ENCODE measurements at regions not wholly inside any gene's neighbourhood (a gene's known extent, or its start where the extent isn't known, plus 50 kb on each side); places are given as distances from the start of the nearest gene placed in this dataset.

DNA sequence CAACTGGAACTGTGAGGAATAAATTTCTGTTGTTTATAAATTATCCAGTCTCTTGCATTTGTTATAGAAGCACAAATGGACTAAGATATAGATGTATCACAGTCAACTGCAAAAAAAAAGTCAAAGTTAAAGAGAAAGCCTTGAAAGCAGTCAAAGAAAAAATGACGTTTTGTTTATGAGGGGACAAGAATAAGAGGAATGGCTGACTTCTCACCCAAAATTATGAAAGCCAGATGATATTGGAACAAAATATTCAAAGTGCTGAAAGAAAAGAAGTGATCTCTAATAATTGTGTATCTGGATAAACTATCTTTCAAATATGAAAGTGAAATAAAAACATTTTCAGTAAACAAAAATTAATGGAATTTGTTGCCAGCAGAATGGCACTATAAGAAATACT, 171.8 kb upstream of the IGF1R start:
- DNase-seq (ENCODE audit: low read depth), result no peak

DNA sequence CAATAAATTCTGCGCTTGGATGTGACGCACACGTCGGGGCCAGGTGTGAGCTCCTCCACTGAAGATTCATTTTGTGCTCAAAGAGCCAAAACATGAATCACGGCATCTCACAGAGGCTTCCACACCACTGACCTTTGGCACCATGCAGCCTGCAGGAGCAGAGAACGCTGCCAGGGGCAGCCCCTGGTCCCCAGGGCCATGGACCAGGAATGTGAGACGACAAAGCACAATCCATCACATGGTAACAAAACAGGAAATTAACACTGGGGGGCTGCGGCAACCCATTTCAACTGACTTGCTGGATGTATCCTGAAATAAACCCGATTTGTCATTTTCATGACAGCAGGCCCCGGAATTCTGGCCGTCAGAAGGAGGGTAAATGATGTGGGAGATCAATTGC, 167.5 kb upstream of the IGF1R start:
- DNase-seq (ENCODE audit: low read depth), result no peak

DNA sequence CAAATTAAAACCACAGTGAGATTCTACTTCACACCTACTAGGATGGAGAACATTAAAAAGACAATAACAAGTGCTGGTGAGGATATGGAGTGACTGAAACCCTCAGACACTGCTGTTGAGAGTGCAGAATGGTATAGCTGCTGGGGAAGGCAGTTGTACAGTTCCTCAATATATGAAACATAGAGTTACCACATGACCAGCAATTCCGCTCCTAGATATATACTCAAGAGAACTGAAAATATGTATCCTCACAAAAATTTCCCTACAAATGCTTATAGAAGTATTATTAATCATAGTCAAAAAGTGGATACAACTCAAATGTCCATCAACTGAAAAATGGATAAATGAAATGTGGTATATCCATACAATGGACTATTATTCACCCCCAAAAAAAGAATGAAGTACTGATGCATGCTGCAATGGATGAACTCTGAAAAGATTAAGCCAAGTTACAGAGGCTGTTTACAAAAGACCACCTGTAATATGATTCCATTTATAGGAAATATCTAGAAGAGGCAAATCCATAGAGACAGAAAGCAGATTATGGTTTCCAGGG, 164.7 kb upstream of the IGF1R start:
- no peak for DNase-seq (ENCODE audit: low read depth)

DNA sequence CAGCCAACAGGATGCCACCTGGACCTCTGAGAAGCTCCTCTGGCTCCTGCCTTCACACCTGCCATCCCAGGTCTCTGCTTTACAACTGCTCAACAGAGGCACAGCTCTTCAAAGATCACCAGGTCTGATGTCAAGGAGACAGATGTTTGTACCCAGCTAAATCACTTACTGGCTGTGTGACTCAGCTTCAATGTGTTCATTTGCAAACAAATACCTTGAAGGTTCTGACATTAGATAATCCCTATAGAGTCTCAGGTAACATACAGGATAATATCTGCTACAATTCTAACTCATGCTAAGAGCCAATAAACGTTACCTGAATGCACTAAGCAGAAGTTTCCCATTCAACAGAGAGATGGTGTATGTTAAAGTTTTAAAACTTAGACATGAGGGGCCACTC, 163.4 kb upstream of the IGF1R start:
- no peak for DNase-seq (ENCODE audit: low read depth)

DNA sequence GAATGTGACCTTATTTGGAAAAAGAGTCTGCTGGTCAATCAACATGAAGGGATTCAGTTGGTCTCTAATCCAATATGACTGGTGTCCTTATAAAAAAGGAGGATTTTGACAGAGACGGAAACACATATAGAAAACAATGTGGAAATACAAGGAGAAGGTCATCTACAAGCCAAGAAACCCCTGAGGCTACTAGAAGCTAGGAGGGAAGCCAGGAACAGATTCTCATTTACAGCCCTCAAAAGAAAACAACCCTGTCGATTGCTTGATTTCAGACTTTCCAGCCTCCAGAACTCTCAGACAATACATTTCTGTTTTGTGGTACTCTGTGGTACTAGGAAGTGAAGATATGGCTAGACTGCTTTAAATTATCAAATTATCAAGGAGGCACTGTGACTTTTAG, 162.9 kb upstream of the IGF1R start:
- DNase-seq (ENCODE audit: low read depth), result no peak

DNA sequence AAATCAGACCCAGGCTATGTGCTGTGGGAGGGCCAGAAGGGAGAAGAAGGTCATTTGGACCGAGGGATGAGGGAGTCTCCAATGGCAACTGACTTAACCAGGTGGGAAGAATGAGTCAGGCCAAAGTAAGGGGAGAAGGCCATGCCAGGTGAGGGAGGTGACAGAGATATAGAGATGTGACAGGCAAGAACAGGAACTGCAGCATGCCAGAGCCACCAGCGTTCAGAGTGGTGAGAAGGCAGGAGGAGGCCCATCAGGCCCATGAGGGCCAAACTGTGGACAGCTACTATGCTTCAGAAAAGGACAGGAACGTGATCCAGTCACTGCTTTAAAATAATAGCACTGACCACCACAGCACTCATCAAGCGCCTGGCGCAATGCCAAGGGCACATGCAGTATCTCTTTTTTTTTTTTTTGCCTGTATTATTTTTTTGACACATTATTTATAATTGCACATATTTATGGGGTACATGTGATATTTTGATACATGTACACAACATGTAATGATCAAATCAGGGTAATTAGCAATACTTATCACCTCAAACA, 154.3 kb upstream of the IGF1R start:
- no peak for DNase-seq (ENCODE audit: low read depth)

DNA sequence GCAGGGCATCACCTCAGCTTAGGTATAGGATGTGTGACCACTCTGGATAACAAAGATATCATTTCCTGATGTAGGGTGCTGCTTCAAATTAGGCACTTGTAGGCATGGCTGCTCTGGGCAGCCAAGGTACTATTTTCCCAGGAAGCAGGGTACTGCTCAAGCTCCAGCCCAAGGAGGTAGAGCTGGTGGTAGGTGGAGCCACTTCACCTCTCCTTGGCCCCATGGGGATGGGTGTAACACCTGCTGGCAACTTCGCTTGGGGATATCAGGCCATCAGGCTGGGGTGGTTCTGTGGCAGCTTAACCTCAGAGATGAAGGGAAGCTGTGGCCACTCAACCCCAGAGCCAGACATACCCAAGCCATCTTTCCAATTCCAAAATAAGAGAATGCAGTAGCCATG, 147.1 kb upstream of the IGF1R start:
- no peak for DNase-seq (ENCODE audit: low read depth)

DNA sequence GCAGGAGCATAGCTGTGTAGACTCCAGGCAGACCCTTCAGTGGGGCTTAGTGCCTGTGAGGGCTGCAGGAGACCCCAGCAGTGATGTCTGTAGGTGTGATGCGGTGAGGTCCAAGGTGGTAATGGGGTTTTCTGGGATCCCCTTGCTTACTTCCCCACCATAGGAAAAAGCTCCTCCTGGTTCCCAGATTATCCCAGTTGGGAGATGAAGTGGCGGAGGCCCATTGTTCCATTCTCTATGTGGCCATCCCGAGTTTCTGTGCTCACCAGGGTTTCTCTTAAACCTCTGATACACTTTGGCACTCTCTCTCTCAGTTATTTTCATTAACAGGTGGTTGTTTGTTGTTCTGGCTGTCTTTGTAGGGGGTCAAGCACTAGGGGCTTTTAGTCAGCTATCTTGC, 146.7 kb upstream of the IGF1R start:
- DNase-seq (ENCODE audit: low read depth), result no peak

DNA sequence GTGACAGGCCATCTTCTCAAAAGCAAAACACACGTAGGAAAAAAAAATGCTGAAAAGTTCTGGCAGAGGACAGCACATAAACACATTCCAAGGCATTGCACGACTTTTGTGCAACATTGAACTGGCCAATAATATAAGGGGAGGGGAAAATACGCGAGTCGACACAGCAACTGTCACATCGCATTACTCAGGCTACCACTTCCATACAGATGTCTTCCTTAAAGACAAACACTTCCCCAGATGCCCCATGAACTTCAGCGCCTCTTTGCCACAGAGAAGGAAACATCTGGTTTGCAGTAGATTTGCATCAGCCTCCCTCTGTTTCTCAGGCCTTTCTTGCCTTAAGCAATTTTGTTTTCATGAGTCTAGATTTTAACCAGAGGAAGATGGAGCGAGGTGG, 144.4 kb upstream of the IGF1R start:
- peak; percentile 64 for DNase-seq (ENCODE audit: low read depth)

DNA sequence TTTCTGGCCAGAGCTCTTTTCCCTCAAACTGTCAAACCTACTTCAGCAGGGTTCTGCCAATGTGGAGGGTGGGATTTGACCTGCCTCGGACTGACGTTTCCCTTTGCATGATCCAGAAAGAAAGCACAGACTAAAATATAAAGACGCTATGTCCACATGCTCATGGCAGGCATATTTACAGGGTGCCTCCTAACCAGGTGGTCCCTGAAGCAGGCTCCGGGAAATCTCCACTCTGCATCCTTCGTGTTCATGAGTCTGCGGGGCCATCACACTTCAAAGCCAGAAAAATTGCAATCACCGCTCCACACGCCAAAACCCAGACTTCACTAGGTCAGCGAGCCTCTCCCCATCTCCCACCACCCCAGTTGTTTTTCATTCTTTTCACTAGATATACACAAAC, 143.3 kb upstream of the IGF1R start:
- DNase-seq (ENCODE audit: low read depth), result no peak

DNA sequence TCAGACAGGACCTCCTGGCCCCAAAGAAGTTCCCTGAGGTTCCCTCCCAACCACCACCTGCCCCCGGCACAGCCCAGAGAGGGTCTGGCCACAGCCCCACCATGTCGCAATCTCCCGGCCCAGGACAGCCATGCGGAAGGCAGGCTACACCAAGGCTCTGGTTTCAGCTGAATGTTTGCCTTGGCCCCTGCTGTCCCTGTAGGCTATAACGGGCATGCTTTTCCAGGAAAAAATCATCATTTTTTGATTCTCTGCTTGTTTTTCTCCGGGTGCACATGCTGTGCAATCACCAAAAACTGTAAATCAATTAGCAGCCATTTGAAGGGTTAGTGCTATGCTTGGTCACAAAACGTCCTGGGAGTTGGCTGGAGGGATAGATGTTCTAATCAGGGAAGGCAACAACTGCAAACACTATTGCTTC, 142.7 kb upstream of the IGF1R start:
- DNase-seq (ENCODE audit: low read depth), result no peak

DNA sequence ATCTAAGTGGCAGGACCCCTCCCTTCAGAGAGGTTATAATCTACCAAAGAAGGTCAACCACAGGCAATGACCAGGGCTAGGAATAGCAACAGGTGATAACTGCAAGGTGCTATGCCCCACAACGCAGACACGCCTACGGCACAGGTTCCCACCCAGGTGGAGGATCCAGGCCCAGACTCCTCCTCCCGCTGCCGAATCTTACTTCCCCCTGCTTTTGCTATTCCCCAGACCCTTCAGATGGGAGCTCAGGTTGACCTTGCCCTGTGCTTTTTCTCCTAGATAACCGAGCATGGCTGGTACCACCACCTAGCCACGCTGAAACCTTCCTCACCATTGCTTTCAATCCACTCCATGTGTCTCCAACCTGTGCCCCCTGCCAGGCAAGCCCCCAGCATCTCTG, 142.2 kb upstream of the IGF1R start:
- no peak for DNase-seq (ENCODE audit: low read depth)

DNA sequence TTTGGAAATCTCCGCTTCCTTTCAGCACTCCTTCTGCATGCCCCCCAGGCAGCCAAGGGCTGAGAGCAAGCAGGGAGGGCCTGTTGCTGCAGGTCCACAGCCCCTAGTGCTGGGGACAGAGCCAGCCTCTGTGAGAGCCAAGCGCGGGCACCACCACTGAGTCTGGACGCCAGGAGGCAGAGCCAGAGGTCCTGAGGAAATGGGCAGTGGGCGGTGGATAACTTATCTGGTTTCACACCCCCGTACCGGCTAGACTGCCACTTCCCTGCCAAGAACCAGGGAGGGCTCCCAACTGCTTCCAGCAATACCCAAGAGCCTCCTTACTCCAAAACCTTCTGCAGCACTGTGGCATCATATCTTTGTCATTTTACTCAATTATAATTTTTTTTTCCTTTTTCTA, 141.6 kb upstream of the IGF1R start:
- DNase-seq (ENCODE audit: low read depth), result no peak

DNA sequence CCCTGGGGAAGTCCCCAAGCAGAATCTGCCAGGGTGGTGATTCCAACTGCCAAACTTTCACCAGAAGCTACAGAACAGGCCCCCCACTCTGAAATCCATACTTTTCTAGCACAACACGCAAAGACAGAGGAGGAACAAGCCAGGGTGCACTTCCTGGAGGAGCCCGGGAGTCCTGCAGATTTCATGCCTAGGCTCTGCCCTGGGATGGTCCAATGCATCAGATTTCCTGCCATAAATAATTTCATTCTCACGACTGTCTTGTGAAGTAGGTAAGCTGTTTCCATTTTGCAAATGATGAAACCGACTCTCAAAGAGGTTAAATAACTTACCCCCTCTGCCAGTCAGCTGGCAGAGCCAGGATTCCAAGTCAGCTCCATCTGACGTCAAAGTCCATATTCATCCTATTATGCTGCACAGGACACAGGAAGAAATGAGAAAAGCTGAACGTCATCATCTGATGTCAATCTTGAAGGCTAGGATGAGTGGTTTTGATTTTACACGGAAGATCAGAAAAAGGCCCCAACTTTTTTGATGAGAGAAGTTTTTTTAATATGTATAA, 134.8 kb upstream of the IGF1R start:
- DNase-seq (ENCODE audit: low read depth), result no peak

DNA sequence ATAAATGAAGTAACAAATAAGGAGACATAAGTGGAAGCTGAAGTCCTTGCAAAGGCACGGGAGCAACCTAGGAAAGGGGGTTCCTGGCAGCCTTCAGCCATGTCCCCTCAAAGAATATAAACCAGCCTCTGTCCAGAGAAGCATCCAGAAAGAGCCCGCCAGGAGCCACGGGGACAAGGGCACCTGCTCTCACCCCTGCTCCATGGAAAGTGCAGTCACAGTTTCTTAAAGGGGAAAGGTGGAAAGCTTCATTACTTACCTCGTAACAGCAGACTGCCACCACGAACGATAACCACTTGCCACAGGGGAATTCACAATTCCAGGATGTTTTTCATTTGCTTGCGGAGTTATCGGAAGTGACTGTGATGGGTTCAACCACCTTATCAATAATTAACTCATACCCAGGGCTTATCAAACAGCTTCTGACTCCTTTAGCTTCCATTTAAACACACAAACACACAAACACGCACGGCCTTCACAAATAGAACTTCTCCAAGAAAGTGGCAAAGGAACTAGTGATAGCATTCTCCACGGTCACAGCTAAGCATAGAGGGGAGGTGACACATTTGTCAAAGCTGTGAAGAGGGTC, 134.2 kb upstream of the IGF1R start:
- DNase-seq (ENCODE audit: low read depth), result no peak

DNA sequence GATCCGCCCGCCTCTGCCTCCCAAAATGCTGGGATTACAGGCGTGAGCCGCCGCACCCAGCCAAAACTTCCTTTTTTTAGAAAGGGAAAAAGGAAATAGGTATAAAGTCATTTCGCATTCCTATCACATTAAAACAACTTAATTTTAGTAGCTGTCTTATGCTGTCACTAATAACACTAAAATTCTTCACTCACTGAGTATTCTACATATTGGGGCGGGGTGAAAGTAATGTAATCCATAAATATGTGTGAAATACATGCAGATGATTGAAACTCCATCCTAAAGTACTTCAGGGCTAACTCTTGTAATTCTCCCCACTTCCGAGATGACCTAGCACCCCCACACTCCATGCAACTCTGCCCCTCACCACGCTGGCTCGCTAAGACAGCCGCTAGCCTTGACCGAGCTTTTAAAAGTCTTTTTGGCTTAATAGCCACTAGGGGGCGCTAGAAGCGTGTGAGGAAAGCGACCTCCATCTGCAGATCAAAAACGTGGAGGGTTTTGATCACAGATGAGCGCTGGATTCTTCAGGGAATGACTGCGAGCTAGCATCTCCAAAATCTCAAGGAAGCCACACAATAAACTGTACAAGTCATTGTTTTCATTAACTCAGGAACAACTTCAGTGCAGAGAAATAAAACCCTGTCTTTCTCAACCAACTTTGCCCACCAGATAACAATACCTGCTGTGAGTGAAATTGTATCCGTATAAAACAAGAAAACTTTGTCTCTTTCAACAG, 129.3 kb upstream of the IGF1R start:
- DNase-seq (ENCODE audit: low read depth), result peak; percentile 21

DNA sequence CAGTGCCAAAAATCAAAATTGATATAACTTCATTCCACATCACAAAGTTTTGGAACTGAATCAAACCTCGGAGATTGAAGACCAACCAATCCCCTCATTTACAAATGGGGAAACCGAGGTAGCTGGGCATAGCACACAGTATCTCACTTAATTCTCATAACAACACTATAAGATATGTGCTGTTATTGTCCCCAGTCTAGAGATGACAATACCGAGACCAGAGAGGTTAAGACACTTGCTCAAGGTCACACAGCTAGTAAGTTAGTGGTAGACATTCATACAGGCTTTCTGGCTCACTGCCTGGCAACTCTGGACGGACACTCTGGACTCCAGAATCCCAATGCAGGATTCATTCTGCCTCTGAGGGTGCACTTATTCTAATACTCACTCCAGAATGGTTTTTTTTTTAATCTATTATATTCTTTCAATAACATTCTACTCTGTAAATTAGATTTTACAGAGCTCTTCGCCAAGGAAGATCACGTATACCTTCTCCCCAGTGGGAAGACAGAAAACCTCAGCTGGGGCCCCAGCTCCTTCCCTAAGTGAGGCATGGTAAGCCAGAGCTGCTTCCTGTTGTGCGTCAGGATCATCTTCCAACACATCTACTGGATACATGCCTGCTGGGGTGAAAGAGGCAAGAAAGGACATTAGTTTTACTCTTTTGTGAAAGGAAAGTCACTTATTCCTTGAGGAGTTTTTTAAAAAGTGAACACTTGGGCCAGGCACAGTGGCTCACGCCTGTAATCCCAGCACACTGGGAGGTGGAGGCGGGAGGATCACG, 128.4 kb upstream of the IGF1R start:
- DNase-seq (ENCODE audit: low read depth), result no peak

DNA sequence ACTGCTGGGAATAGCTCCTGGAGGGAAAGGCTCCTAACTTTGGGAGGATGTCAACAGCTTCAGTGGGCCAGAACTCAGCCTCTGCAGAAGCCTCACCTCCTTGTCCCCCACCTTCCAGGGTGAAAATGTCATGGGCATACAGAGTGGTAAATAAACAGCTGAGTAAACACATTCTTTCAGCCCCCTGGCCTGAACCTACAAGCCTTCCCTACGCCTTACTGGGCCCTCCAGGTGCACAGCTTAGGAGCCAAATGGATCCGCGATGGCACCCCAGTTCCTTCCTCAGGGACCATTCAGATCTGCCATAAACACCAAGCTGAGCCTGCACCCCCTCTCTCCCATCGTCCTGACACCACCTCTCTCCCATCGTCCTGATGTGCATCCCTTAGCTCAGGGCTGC, 126.2 kb upstream of the IGF1R start:
- DNase-seq (ENCODE audit: low read depth), result no peak

DNA sequence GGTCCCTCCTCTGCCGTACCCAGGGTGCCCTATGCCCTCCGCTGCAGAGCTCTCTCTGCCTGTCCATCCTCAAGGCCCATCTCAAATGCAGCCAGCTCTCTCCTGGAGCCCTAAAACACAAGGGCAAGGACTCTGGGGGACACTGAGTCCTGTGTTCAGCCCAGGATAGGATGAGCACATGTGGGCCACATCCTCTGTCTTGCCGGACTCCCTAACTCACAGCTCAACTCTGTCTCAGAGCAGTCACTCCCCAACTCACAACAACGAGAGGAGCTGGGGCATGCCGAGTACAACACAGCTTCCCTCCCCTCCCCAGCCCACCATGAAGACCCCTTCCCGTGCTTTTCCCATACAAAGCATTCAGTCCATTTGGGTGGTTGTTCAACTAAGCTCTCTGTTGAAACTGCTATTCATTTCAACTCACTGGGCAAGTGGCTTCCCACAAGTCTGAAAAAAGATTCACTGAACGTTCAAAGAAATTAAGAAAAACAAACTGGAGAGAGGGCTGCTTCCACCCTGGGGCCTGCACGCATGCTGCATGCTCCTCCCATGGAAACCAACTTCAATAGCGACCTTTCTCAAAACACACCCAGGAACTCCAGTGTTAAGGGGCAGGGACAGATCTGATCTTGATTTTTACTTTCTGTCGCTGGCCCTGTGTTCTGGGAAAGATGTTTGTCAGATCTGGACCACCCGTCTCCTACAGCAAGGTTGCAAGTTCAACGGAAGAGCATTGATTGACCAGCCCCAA, 124.3 kb upstream of the IGF1R start:
- no peak for DNase-seq (ENCODE audit: low read depth)

DNA sequence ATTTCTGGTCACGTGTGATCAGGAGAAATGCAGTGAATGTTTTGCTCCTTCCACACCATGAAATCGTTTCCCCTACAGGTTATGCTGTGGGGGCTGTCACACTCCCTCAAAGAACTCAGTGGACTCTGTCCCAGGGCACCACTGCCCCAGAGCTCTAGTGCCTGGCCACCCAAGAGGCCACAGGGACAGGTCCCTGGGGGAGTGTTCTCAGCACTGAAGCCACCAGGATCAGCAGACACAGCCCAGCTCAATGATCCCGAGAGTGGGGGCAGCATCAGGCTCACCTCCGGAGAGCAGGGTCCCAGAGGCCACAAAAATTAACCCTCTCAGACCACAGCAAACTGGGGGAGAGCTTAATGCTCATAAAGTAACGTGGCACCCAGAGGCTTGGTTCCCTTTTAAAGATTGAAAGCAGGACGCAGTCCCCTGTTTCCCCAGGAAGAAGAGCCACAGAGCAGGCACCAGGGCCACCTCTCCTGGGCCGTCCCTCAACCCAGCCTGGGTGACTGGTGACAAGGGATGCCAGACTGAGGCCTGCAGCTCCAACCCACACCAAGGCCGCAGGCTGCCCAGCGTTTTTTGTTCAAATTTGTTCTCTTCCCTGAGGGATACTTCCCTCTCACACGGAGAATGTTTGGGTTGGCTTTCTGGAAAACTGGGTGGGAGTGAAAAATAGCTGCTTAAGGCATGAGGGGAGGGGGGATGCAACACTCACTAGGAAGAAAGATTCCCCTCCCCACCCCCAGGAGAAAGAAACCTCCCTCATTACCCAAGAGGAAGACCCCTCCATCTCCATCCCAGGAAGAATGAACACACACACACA, 123.3 kb upstream of the IGF1R start:
- no peak for DNase-seq (ENCODE audit: low read depth)

DNA sequence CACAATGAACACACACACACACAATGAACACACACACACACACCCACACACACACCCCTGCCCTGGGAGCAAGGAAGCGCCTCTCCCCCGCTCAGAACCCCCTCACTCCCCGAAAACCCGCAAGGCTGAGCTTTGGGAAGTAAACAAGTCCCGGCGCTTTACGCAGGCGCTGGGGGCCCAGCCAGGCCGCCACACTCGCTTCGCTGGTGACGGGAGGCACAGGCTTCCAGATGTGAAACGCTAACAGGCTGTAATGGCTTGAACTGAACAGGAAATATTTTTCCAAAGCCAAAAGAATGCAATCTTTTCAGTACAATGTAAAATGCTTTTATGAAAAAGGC, 122.7 kb upstream of the IGF1R start:
- DNase-seq (ENCODE audit: low read depth), result no peak
